IMR-90 (cell line): ENCODE measurements at regions not wholly inside any gene's neighbourhood (a gene's known extent, or its start where the extent isn't known, plus 50 kb on each side); places are given as distances from the start of the nearest gene placed in this dataset.

Experiments used
- BHLHE40 ChIP-seq: fragments of 150-350 bp; IDR thresholded peaks from 2 replicates; pipeline ENCODE4 v1.6.1; 2016; ENCODE audit warnings: mild to moderate bottlenecking, low read depth, low read length
- CEBPB ChIP-seq: IDR thresholded peaks from 2 replicates; pipeline ENCODE4 v1.6.1; 2012; ENCODE audit warnings: low read depth, low read length, improper control_type of control experiment
- CHD1 ChIP-seq: IDR thresholded peaks from 2 replicates; pipeline ENCODE4 v1.6.1; 2012; ENCODE audit warnings: low read depth, low read length, improper control_type of control experiment
- FOS ChIP-seq: fragments of 150-350 bp; IDR thresholded peaks from 2 replicates; pipeline ENCODE4 v1.6.1; 2016; ENCODE audit warnings: low read depth, low read length
- MAFK ChIP-seq: IDR thresholded peaks from 2 replicates; pipeline ENCODE4 v1.6.1; 2012; ENCODE audit warnings: low read depth, low read length, improper control_type of control experiment
- MAZ ChIP-seq: IDR thresholded peaks from 2 replicates; pipeline ENCODE4 v1.6.1; 2012; ENCODE audit warnings: low read depth, mild to moderate bottlenecking, low read length, improper control_type of control experiment, moderate library complexity, borderline replicate concordance
- NFE2L2 ChIP-seq: fragments of 150-350 bp; IDR thresholded peaks from 2 replicates; pipeline ENCODE4 v1.6.1; 2016; ENCODE audit warnings: low read depth, mild to moderate bottlenecking, low read length
- POLR2A ChIP-seq: IDR thresholded peaks from 2 replicates; pipeline ENCODE4 v1.6.1; 2012; ENCODE audit warnings: mild to moderate bottlenecking, low read depth, low read length
- RCOR1 ChIP-seq: IDR thresholded peaks from 2 replicates; pipeline ENCODE4 v1.6.1; 2012; ENCODE audit warnings: mild to moderate bottlenecking, low read length, improper control_type of control experiment; ENCODE audit not compliant: insufficient replicate concordance
- RFX5 ChIP-seq: IDR thresholded peaks from 2 replicates; pipeline ENCODE4 v1.8.0; 2012; ENCODE audit warnings: low read depth, mild to moderate bottlenecking, low read length, moderate library complexity
- SMC3 ChIP-seq: fragments of 150-350 bp; IDR thresholded peaks from 2 replicates; pipeline ENCODE4 v1.6.1; 2016; ENCODE audit warnings: low read depth, mild to moderate bottlenecking, antibody characterized with exemption, low read length, moderate library complexity
- TF ChIP-seq, protein P1 (sequence below): conservative IDR thresholded peaks from 2 replicates; pipeline ENCODE4 v1.5.1; 2012; ENCODE audit warnings: mild to moderate bottlenecking, low read depth, low read length, improper control_type of control experiment
- TF ChIP-seq, protein P2 (sequence below): fragments of 150-350 bp; IDR thresholded peaks from 2 replicates; pipeline ENCODE4 v1.6.1; 2017; ENCODE audit warnings: mild to moderate bottlenecking, antibody characterized with exemption, low read length, low read depth

DNA sequence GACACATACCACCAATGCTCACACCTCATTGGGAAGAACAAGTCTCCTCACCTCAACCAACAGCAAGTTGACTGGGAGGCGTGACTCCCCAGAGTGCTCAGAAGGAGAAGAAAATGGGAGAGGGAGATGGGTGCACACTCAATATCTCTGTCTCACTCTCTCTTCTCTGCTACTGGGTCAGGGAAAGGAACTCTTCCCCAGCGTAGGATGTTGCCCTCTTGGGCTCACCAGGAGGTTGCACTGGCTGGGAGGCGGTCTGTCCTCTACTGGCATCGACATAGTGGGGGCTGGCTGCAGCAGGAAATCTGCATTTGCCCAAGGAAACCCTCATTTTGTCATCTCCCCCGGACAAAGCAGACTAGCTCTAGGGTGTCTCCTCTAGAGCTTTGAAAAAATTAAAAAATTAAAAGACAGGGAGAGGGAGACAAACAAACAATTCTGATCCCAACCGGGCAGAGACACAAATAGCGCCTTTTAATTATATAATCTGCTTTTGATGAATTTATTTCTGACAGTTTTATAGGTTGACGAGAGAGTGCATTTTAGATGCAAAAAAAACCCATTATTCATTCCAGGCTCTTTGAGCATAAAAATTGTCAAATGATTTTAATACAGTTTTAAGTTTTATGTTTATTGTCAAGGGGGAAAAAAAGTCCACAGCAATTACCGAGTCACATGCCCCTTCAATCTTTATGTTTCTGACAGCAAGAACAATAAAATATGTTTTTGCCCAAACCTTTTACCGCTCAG is 179.3 kb upstream of the MVB12B start:
- TF ChIP-seq CEBPB, result no peak
- TF ChIP-seq, protein P1, sequence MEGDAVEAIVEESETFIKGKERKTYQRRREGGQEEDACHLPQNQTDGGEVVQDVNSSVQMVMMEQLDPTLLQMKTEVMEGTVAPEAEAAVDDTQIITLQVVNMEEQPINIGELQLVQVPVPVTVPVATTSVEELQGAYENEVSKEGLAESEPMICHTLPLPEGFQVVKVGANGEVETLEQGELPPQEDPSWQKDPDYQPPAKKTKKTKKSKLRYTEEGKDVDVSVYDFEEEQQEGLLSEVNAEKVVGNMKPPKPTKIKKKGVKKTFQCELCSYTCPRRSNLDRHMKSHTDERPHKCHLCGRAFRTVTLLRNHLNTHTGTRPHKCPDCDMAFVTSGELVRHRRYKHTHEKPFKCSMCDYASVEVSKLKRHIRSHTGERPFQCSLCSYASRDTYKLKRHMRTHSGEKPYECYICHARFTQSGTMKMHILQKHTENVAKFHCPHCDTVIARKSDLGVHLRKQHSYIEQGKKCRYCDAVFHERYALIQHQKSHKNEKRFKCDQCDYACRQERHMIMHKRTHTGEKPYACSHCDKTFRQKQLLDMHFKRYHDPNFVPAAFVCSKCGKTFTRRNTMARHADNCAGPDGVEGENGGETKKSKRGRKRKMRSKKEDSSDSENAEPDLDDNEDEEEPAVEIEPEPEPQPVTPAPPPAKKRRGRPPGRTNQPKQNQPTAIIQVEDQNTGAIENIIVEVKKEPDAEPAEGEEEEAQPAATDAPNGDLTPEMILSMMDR, result no peak
- no peak for TF ChIP-seq SMC3
- TF ChIP-seq MAZ, result no peak
- TF ChIP-seq, protein P2, sequence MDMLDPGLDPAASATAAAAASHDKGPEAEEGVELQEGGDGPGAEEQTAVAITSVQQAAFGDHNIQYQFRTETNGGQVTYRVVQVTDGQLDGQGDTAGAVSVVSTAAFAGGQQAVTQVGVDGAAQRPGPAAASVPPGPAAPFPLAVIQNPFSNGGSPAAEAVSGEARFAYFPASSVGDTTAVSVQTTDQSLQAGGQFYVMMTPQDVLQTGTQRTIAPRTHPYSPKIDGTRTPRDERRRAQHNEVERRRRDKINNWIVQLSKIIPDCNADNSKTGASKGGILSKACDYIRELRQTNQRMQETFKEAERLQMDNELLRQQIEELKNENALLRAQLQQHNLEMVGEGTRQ, result no peak
- no peak for TF ChIP-seq FOS
- TF ChIP-seq POLR2A, result no peak
- no peak for TF ChIP-seq NFE2L2
- no peak for TF ChIP-seq RFX5
- no peak for TF ChIP-seq MAFK
- TF ChIP-seq BHLHE40, result no peak
- TF ChIP-seq RCOR1, result no peak
- TF ChIP-seq CHD1, result no peak
